ENCODE measurements at regions not wholly inside any gene's neighbourhood (a gene's known extent, or its start where the extent isn't known, plus 50 kb on each side); places are given as distances from the start of the nearest gene placed in this dataset.

DNA sequence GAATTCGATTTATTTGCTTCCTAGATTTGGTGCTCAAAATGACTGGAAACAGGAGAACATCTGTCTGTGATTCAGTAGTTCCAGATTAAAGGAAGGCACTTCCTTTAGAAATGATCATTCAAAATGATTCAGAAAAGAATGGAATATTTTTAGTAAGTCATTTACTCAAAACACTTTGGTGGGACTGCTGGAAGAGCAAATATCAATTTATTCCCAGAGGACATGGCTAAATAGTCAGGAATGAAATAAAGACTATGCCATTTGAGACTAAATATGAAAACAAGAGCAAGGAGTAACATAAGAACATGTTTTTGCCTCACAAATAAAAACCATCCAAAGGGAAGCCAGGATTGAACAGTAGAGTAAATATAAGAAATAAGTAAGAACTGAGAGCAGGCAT lies 138.6 kb upstream of the RASA1 start:
- no peak for TF ChIP-seq YY1 (IDR thresholded peaks at IDR 0.05; ENCODE audit: insufficient read depth, insufficient read length)
- no peak for TF ChIP-seq SUZ12 (IDR thresholded peaks at IDR 0.05; ENCODE audit: extremely low read depth, insufficient read depth, insufficient read length)

All from NT2/D1 (cell line).